ENCODE measurements at regions not wholly inside any gene's neighbourhood (a gene's known extent, or its start where the extent isn't known, plus 50 kb on each side); places are given as distances from the start of the nearest gene placed in this dataset.

DNA sequence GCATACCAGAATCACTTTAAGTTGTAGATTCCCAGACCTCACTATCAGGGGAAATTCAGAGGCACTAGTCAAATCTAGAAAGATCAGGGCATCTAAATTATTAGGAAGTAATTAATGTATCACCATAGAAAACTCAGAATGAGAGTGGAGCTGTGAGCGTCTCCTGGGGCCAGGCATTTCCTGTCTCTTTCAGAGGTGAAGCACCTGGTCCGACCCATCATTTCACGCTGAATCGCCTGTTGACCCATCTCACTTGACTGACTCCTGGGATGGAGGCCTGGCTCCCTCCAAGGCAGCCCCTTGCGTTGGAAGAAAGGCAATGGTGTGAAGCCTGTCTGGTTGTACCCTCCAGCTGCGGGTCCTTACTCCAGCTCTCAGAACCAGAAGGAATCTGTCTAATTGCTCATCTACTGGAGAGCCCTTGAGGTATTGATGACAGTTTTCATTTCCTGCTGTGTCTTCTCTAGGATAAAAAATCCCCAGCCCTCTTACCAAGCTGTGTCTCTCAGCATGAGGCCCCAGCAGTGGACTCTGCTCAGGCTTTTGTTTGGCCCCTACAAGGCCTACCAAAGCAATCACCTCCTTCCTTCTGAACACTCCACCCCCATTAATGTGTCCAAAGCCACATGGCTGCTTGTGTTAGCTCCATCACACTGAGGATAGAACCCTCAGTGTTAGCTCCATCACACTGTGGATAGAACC, 93.2 kb upstream of the SYT13 start:
- Histone ChIP-seq H3K79me2 (ENCODE audit: insufficient read depth) (no peaks in the 10 kb centered on the region), H3K27ac (no peak overlapping the region), H3K9me2 (ENCODE audit: insufficient read depth) (no peaks in the 10 kb centered on the region), H3K9ac (no peak overlapping the region), H2AFZ (no peak overlapping the region), H3K4me3 (no peak overlapping the region), H3K36me3 (ENCODE audit: low read depth) (no peaks in the 10 kb centered on the region), H3F3A (ENCODE audit: insufficient read depth) (no peaks in the 10 kb centered on the region), H3K4me2 (ENCODE audit: unreplicated experiment) (no peak overlapping the region), H3K27me3 (replicated peaks; ENCODE audit: insufficient read depth) (peaks cover 29% of the 10 kb centered on the region), H4K20me1 (ENCODE audit: insufficient read depth) (no peaks in the 10 kb centered on the region), H3K9me3 (ENCODE audit: low read depth) (no peaks in the 10 kb centered on the region), H3K4me1 (ENCODE audit: insufficient read depth) (no peaks in the 10 kb centered on the region; the same call in 1 of the 2 replicates)
- no peak for DNase-seq
- TF ChIP-seq EZH2 (IDR thresholded peaks at IDR 0.05; ENCODE audit: insufficient read depth, poor library complexity, severe bottlenecking): no peak
- TF ChIP-seq EZH2phosphoT487 (IDR thresholded peaks at IDR 0.05; ENCODE audit: insufficient read depth, low read depth): no peak
- WGBS, 2 experiments (ENCODE audit: low coverage in 1 of 2, low lambda C conversion rate in 2 of 2, missing lambda C conversion rate in 2 of 2): 74 to 77% methylated on average over 6 of the region's 6 CpGs
- in situ Hi-C loops (cut with MboI): no loop called here

DNA sequence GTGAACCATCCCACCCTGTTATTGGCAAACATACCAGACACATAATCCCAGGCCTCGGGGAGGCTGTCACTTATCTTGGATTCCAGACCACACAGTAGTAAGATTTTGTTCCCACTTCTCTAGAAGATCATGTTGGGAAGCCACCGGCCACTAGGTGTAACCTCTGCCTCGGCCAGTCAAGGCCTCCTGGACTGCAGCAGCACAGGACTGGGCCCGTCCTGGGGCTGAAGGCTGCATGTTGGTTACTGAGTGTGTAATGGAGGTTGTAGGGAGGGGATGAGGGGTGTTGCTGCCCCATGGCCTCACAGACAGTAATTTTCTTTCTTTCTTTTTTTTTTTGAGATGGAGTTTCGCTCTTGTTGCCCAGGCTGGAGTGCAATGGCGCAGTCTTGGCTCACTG, 92.4 kb upstream of the SYT13 start:
- Histone ChIP-seq H2AFZ (no peak overlapping the region), H3K4me3 (no peak overlapping the region), H3F3A (ENCODE audit: insufficient read depth) (no peaks in the 10 kb centered on the region), H3K4me2 (ENCODE audit: unreplicated experiment) (no peak overlapping the region), H3K9ac (no peak overlapping the region), H3K27me3 (replicated peaks; ENCODE audit: insufficient read depth) (peaks cover 28% of the 10 kb centered on the region), H3K36me3 (ENCODE audit: low read depth) (no peaks in the 10 kb centered on the region), H4K20me1 (ENCODE audit: insufficient read depth) (no peaks in the 10 kb centered on the region), H3K27ac (no peak overlapping the region), H3K4me1 (ENCODE audit: insufficient read depth) (no peaks in the 10 kb centered on the region; the same call in 1 of the 2 replicates), H3K79me2 (ENCODE audit: insufficient read depth) (no peaks in the 10 kb centered on the region), H3K9me2 (ENCODE audit: insufficient read depth) (no peaks in the 10 kb centered on the region), H3K9me3 (ENCODE audit: low read depth) (no peaks in the 10 kb centered on the region)
- WGBS, 2 experiments (ENCODE audit: low coverage in 1 of 2, low lambda C conversion rate in 2 of 2, missing lambda C conversion rate in 2 of 2): 54 to 69% methylated on average over 6 of the region's 6 CpGs
- in situ Hi-C loops (cut with MboI): no loop called here
- TF ChIP-seq EZH2phosphoT487 (IDR thresholded peaks at IDR 0.05; ENCODE audit: insufficient read depth, low read depth): no peak
- TF ChIP-seq EZH2 (IDR thresholded peaks at IDR 0.05; ENCODE audit: insufficient read depth, poor library complexity, severe bottlenecking): no peak
- no peak for DNase-seq

DNA sequence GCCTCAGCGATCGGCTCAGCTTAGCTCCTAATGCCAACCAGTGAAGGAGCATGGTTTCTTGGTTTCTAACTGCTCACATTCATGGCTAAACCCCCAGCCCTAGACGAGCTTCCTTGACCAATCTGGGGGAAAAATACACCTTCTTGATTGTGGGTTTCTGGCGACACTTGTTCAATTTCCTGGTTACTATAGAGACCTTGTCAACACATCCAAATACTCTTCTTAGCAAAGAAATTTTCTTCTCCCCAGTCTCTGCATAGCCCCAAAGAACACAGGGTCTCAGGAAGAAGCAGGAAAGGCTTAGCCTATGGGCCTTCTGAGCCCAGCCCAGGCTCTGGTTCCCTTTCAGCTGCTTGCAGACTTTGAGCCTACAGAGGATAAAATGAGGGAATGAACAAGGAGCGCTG, 88.5 kb upstream of the SYT13 start:
- H3K4me2 ChIP-seq (ENCODE audit: unreplicated experiment): no peak overlapping the region
- no peaks in the 10 kb centered on the region for H3K9me2 ChIP-seq (ENCODE audit: insufficient read depth)
- 49% methylated on average over 5 of the region's 5 CpGs for WGBS, 2 experiments (ENCODE audit: low coverage in 1 of 2, low lambda C conversion rate in 2 of 2, missing lambda C conversion rate in 2 of 2)
- TF ChIP-seq EZH2 (IDR thresholded peaks at IDR 0.05; ENCODE audit: insufficient read depth, poor library complexity, severe bottlenecking): no peak
- TF ChIP-seq EZH2phosphoT487 (IDR thresholded peaks at IDR 0.05; ENCODE audit: insufficient read depth, low read depth): no peak
- no peaks in the 10 kb centered on the region for H3K36me3 ChIP-seq (ENCODE audit: low read depth)
- no peak overlapping the region for H3K9ac ChIP-seq
- no peaks in the 10 kb centered on the region for H3K9me3 ChIP-seq (ENCODE audit: low read depth)
- no peak overlapping the region for H3K4me3 ChIP-seq
- no peak overlapping the region for H3K27ac ChIP-seq
- DNase-seq: no peak
- peaks cover 40% of the 10 kb centered on the region for H3K27me3 ChIP-seq (replicated peaks; ENCODE audit: insufficient read depth)
- no peaks in the 10 kb centered on the region for H3K4me1 ChIP-seq (ENCODE audit: insufficient read depth)
- in situ Hi-C loops (cut with MboI): no loop called here
- no peaks in the 10 kb centered on the region for H3K79me2 ChIP-seq (ENCODE audit: insufficient read depth)
- no peaks in the 10 kb centered on the region for H3F3A ChIP-seq (ENCODE audit: insufficient read depth)
- H4K20me1 ChIP-seq (ENCODE audit: insufficient read depth): no peaks in the 10 kb centered on the region
- no peak overlapping the region for H2AFZ ChIP-seq

DNA sequence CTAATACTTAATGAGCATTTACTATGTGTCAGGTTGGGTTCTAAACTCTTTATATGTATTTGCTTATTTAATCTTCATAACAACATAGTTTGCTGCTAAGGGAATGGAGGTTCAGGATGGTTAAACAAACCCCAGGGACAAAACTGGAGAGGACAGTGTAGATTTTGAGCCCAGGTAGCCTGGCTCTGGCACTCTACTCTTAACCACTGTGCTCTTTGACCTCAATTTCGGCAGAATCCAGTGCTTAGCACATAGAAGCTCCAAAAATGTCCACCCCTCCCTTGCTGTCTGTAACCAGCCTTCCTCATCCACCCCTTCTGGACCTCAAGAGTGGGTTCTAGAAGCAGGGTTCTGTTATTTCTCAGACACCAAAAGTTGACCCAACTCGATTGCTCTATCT, 88.0 kb upstream of the SYT13 start:
- no peak overlapping the region for H3K27ac ChIP-seq
- no peak for DNase-seq
- H3K4me1 ChIP-seq (ENCODE audit: insufficient read depth): no peaks in the 10 kb centered on the region
- no peak overlapping the region for H3K4me2 ChIP-seq (ENCODE audit: unreplicated experiment)
- H3K9me3 ChIP-seq (ENCODE audit: low read depth): no peaks in the 10 kb centered on the region
- H3F3A ChIP-seq (ENCODE audit: insufficient read depth): no peaks in the 10 kb centered on the region
- in situ Hi-C loops (cut with MboI): no loop called here
- no peak overlapping the region for H3K4me3 ChIP-seq
- WGBS, 2 experiments (ENCODE audit: low coverage in 1 of 2, low lambda C conversion rate in 2 of 2, missing lambda C conversion rate in 2 of 2): 4 to 8% methylated on average over 2 of the region's 2 CpGs
- no peaks in the 10 kb centered on the region for H4K20me1 ChIP-seq (ENCODE audit: insufficient read depth)
- no peaks in the 10 kb centered on the region for H3K79me2 ChIP-seq (ENCODE audit: insufficient read depth)
- TF ChIP-seq EZH2 (IDR thresholded peaks at IDR 0.05; ENCODE audit: insufficient read depth, poor library complexity, severe bottlenecking) (no peak), EZH2phosphoT487 (IDR thresholded peaks at IDR 0.05; ENCODE audit: insufficient read depth, low read depth) (no peak)
- H3K27me3 ChIP-seq (replicated peaks; ENCODE audit: insufficient read depth): peaks cover 45% of the 10 kb centered on the region
- no peaks in the 10 kb centered on the region for H3K36me3 ChIP-seq (ENCODE audit: low read depth)
- no peak overlapping the region for H2AFZ ChIP-seq
- H3K9ac ChIP-seq: no peak overlapping the region
- H3K9me2 ChIP-seq (ENCODE audit: insufficient read depth): no peaks in the 10 kb centered on the region

Measured in GM23248 (cell line).